ENCODE measurements at regions not wholly inside any gene's neighbourhood (a gene's known extent, or its start where the extent isn't known, plus 50 kb on each side); places are given as distances from the start of the nearest gene placed in this dataset.

DNA sequence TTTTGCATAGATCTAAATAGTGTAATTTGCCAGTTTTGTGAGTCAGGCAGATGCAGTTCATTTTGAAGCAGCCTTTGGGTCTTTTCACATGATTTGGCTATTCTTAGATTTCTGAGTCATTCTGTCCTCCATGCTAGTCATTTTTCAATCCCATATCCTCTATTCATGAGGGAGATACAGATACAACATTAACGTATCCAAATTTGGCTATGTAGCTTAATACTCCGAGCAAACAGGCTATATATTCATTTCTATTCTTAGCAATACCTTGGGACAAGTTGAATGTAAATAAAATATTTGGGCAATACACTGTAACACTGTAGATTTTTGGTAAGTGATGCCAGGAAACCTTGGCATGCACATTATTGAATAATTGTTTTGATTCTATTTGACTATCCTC is 270.7 kb upstream of the PDE3A start:
- TF ChIP-seq, protein P1, sequence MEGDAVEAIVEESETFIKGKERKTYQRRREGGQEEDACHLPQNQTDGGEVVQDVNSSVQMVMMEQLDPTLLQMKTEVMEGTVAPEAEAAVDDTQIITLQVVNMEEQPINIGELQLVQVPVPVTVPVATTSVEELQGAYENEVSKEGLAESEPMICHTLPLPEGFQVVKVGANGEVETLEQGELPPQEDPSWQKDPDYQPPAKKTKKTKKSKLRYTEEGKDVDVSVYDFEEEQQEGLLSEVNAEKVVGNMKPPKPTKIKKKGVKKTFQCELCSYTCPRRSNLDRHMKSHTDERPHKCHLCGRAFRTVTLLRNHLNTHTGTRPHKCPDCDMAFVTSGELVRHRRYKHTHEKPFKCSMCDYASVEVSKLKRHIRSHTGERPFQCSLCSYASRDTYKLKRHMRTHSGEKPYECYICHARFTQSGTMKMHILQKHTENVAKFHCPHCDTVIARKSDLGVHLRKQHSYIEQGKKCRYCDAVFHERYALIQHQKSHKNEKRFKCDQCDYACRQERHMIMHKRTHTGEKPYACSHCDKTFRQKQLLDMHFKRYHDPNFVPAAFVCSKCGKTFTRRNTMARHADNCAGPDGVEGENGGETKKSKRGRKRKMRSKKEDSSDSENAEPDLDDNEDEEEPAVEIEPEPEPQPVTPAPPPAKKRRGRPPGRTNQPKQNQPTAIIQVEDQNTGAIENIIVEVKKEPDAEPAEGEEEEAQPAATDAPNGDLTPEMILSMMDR (IDR thresholded peaks at IDR 0.05) = no peak
- TF ChIP-seq ATF1 (CRISPR knock-in tag; IDR thresholded peaks at IDR 0.05) = no peak
- TF ChIP-seq, protein P2, sequence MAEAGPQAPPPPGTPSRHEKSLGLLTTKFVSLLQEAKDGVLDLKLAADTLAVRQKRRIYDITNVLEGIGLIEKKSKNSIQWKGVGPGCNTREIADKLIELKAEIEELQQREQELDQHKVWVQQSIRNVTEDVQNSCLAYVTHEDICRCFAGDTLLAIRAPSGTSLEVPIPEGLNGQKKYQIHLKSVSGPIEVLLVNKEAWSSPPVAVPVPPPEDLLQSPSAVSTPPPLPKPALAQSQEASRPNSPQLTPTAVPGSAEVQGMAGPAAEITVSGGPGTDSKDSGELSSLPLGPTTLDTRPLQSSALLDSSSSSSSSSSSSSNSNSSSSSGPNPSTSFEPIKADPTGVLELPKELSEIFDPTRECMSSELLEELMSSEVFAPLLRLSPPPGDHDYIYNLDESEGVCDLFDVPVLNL (CRISPR knock-in tag; IDR thresholded peaks at IDR 0.05; ENCODE audit: borderline replicate concordance, low read depth) = no peak
- TF ChIP-seq NFYB (CRISPR knock-in tag; conservative IDR thresholded peaks at IDR 0.05; ENCODE audit: low read depth) = no peak
